WTC11 (cell line): ENCODE measurements at regions not wholly inside any gene's neighbourhood (a gene's known extent, or its start where the extent isn't known, plus 50 kb on each side); places are given as distances from the start of the nearest gene placed in this dataset.

Experiments used
- ATAC-seq: fragments of 200-7000 bp; cut with Tn5 transposase; 2 replicates; pipeline ENCODE4 v1.10.0; 2021; ENCODE audit warnings: mild to moderate bottlenecking, moderate library complexity
- CTCF ChIA-PET: fragments of 300-600 bp; sonication (Branson Sonifier 250); formaldehyde crosslinking; loops from one replicate; lab custom pipeline; 2021; ENCODE audit warnings: antibody characterized with exemption; lab: Charles Lee
- POLR2A ChIA-PET: fragments of 350-600 bp; sonication (Branson Sonifier 250); formaldehyde crosslinking; loops from one replicate; lab custom pipeline; 2021; ENCODE audit warnings: antibody characterized with exemption; lab: Charles Lee
- DNase-seq: peaks from one replicate; pipeline ENCODE4 v3.0.0; 2021; ENCODE audit warnings: low spot score
- H3K27ac Mint-ChIP-seq: 2 replicates; pipeline ENCODE4 v1.8.0; 2021; ENCODE audit warnings: mixed read lengths
- H3K27me3 Mint-ChIP-seq: 2 replicates; pipeline ENCODE4 v1.8.0; 2021; ENCODE audit warnings: low read depth, mild to moderate bottlenecking, moderate library complexity, mixed read lengths
- H3K36me3 Mint-ChIP-seq: 2 replicates; pipeline ENCODE4 v1.8.0; 2021; ENCODE audit warnings: mixed read lengths
- H3K4me1 Mint-ChIP-seq: 2 replicates; pipeline ENCODE4 v1.8.0; 2022; ENCODE audit warnings: mixed read lengths
- H3K4me3 Mint-ChIP-seq: 2 replicates; pipeline ENCODE4 v1.8.0; 2021; ENCODE audit warnings: mild to moderate bottlenecking, moderate library complexity, mixed read lengths
- H3K9me3 Mint-ChIP-seq: 2 replicates; pipeline ENCODE4 v1.8.0; 2021; ENCODE audit warnings: mixed read lengths
- AFF4 ChIP-seq: sonication (generic); formaldehyde crosslinking; IDR thresholded peaks from 2 replicates; pipeline ENCODE4 v1.8.1; 2023; ENCODE audit warnings: mild to moderate bottlenecking, missing genetic modification reagents, borderline replicate concordance
- ATF6 ChIP-seq: sonication (generic); formaldehyde crosslinking; IDR thresholded peaks from 2 replicates; pipeline ENCODE4 v1.8.1; 2023; ENCODE audit warnings: mild to moderate bottlenecking, missing genetic modification reagents
- CREB1 ChIP-seq: sonication (generic); formaldehyde crosslinking; IDR thresholded peaks from 2 replicates; pipeline ENCODE4 v1.8.0; 2023; ENCODE audit warnings: mild to moderate bottlenecking, missing genetic modification reagents
- ELF4 ChIP-seq: sonication (generic); formaldehyde crosslinking; IDR thresholded peaks from 2 replicates; pipeline ENCODE4 v1.8.1; 2022; ENCODE audit warnings: low read depth, mild to moderate bottlenecking, moderate library complexity, missing genetic modification reagents
- ESRRA ChIP-seq: sonication (generic); formaldehyde crosslinking; IDR thresholded peaks from 2 replicates; pipeline ENCODE4 v1.8.1; 2022; ENCODE audit warnings: mild to moderate bottlenecking, missing genetic modification reagents, borderline replicate concordance
- FOXP4 ChIP-seq: sonication (generic); formaldehyde crosslinking; IDR thresholded peaks from 2 replicates; pipeline ENCODE4 v1.8.0; 2022; ENCODE audit warnings: mild to moderate bottlenecking, missing genetic modification reagents
- IRF1 ChIP-seq: sonication (generic); formaldehyde crosslinking; IDR thresholded peaks from 2 replicates; pipeline ENCODE4 v1.8.0; 2023; ENCODE audit warnings: missing genetic modification reagents
- JUN ChIP-seq: sonication (generic); formaldehyde crosslinking; IDR thresholded peaks from 2 replicates; pipeline ENCODE4 v1.8.0; 2023; ENCODE audit warnings: mild to moderate bottlenecking, missing genetic modification reagents
- KAT7 ChIP-seq: sonication (generic); formaldehyde crosslinking; IDR thresholded peaks from 2 replicates; pipeline ENCODE4 v1.8.1; 2023; ENCODE audit warnings: missing genetic modification reagents, mild to moderate bottlenecking, borderline replicate concordance
- NFATC4 ChIP-seq: fragments of 250-450 bp; sonication (Bioruptor Pico); IDR thresholded peaks from 2 replicates; pipeline ENCODE4 v1.9.0; 2021; ENCODE audit warnings: mild to moderate bottlenecking
- NFE2L1 ChIP-seq: sonication (generic); formaldehyde crosslinking; IDR thresholded peaks from 2 replicates; pipeline ENCODE4 v1.8.1; 2023; ENCODE audit warnings: missing genetic modification reagents
- NFYB ChIP-seq: sonication (generic); formaldehyde crosslinking; conservative IDR thresholded peaks from 2 replicates; pipeline ENCODE4 v1.8.0; 2022; ENCODE audit warnings: low read depth, missing genetic modification reagents
- PREB ChIP-seq: sonication (generic); formaldehyde crosslinking; IDR thresholded peaks from 2 replicates; pipeline ENCODE4 v1.8.1; 2022; ENCODE audit warnings: mild to moderate bottlenecking, missing genetic modification reagents, moderate library complexity, borderline replicate concordance
- RORB ChIP-seq: fragments of 250-450 bp; sonication (Bioruptor Pico); IDR thresholded peaks from 2 replicates; pipeline ENCODE4 v1.9.0; 2021; ENCODE audit warnings: mild to moderate bottlenecking
- TCF7 ChIP-seq: sonication (generic); formaldehyde crosslinking; IDR thresholded peaks from 2 replicates; pipeline ENCODE4 v1.8.0; 2022; ENCODE audit warnings: mild to moderate bottlenecking, low read depth, missing genetic modification reagents, moderate library complexity
- TEAD1 ChIP-seq: sonication (generic); formaldehyde crosslinking; IDR thresholded peaks from 2 replicates; pipeline ENCODE4 v1.8.0; 2022; ENCODE audit warnings: mild to moderate bottlenecking, missing genetic modification reagents
- USF2 ChIP-seq: sonication (generic); formaldehyde crosslinking; IDR thresholded peaks from 2 replicates; pipeline ENCODE4 v1.8.1; 2023; ENCODE audit warnings: mild to moderate bottlenecking, missing genetic modification reagents, moderate library complexity
- ZBTB21 ChIP-seq: sonication (generic); formaldehyde crosslinking; IDR thresholded peaks from 2 replicates; pipeline ENCODE4 v1.8.1; 2023; ENCODE audit warnings: mild to moderate bottlenecking, missing genetic modification reagents, borderline replicate concordance
- ZNF121 ChIP-seq: sonication (generic); formaldehyde crosslinking; IDR thresholded peaks from 2 replicates; pipeline ENCODE4 v1.8.0; 2023; ENCODE audit warnings: missing genetic modification reagents
- ZNF263 ChIP-seq: sonication (generic); formaldehyde crosslinking; IDR thresholded peaks from 2 replicates; pipeline ENCODE4 v1.8.1; 2022; ENCODE audit warnings: low read depth, mild to moderate bottlenecking, moderate library complexity, missing genetic modification reagents

- DNase-seq (no peak), ATAC-seq (no peak)
- Mint-ChIP-seq H3K27me3 (no peaks in the 10 kb centered on the region), H3K4me1 (no peaks in the 10 kb centered on the region), H3K27ac (0 out of 2 replicates have a peak overlapping the region, but pooled peaks have one; percentile 28), H3K36me3 (no peaks in the 10 kb centered on the region), H3K4me3 (no peak overlapping the region), H3K9me3 (no peaks in the 10 kb centered on the region)
- TF ChIP-seq IRF1 (CRISPR knock-in tag) (no peak), NFE2L1 (CRISPR knock-in tag) (no peak), ESRRA (CRISPR knock-in tag) (no peak), TCF7 (CRISPR knock-in tag) (no peak), CREB1 (CRISPR knock-in tag) (no peak), ZBTB21 (CRISPR knock-in tag) (no peak), KAT7 (CRISPR knock-in tag) (no peak), ZNF263 (CRISPR knock-in tag) (no peak), FOXP4 (CRISPR knock-in tag) (no peak), JUN (CRISPR knock-in tag) (no peak), PREB (CRISPR knock-in tag) (no peak), USF2 (CRISPR knock-in tag) (no peak), ELF4 (CRISPR knock-in tag) (no peak), NFATC4 (no peak), ATF6 (CRISPR knock-in tag) (no peak), NFYB (CRISPR knock-in tag) (no peak), TEAD1 (CRISPR knock-in tag) (no peak), AFF4 (CRISPR knock-in tag) (no peak), ZNF121 (CRISPR knock-in tag) (no peak), RORB (CRISPR knock-in tag) (no peak)
- ChIA-PET POLR2A (no interaction called here), CTCF (no interaction called here)
These were observed 99.9 kb upstream of the PITX1 start for GRCh38 chr5:135133698-135134515.
